ENCODE measurements at regions not wholly inside any gene's neighbourhood (a gene's known extent, or its start where the extent isn't known, plus 50 kb on each side); places are given as distances from the start of the nearest gene placed in this dataset.
A peak's percentile ranks its signal among the peaks of the same experiment; 100 is the strongest.

GRCh38 chr17:71461498-71462169, 659.2 kb upstream of the SOX9 start:
- H3K27me3 ChIP-seq (ENCODE audit: control insufficient read depth in 3 of 3, insufficient read depth in 3 of 3, low read length in 3 of 3) = no peaks in the 10 kb centered on the region
- H3K4me1 ChIP-seq (ENCODE audit: control insufficient read depth in 3 of 3, insufficient read depth in 2 of 3, low read depth in 1 of 3, low read length in 2 of 3) = no peaks in the 10 kb centered on the region
- no peak for FAIRE-seq
- 78 to 88% (median 82%) methylated on average over 5 of the region's 5 CpGs for WGBS, 3 donors
- no peak overlapping the region for H3K4me3 ChIP-seq (ENCODE audit: low read depth in 1 of 3, low read length in 3 of 3)
- H3K27ac ChIP-seq (ENCODE audit: low read depth in 1 of 3, low read length in 2 of 3) = no peak overlapping the region
- H3K36me3 ChIP-seq (ENCODE audit: control insufficient read depth in 3 of 3, insufficient read depth in 2 of 3, low read depth in 1 of 3, low read length in 3 of 3) = no peaks in the 10 kb centered on the region
- no peak for DNase-seq
- no peaks in the 10 kb centered on the region for H3K9me3 ChIP-seq (ENCODE audit: control insufficient read depth in 2 of 2, insufficient read depth in 1 of 2, low read depth in 1 of 2, low read length in 1 of 2)

DNA sequence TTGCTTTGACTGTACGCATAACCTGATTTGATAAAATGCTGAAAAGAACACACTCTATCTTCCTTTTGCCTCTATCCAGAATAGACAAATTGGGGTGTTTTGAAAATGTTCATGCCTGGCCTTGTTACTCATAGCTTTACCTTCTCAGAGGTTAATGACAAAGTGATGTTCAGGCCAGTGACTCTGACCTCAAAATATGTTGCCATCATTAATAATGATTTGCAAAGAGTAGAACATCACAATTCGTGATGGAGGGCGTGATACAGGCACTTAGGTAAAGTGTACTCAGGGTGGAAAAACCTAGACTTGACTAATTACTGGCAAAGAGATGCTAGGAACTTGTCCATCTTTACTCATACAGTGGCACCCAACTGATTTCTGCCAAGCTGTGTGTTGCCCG, 656.6 kb upstream of the SOX9 start:
- FAIRE-seq (no peak), DNase-seq (no peak)
- H3K4me1 ChIP-seq (ENCODE audit: control insufficient read depth in 3 of 3, insufficient read depth in 2 of 3, low read depth in 1 of 3, low read length in 2 of 3) = no peaks in the 10 kb centered on the region
- no peaks in the 10 kb centered on the region for H3K27me3 ChIP-seq (ENCODE audit: control insufficient read depth in 3 of 3, insufficient read depth in 3 of 3, low read length in 3 of 3)
- H3K27ac ChIP-seq (ENCODE audit: low read depth in 1 of 3, low read length in 2 of 3) = no peak overlapping the region
- no peaks in the 10 kb centered on the region for H3K9me3 ChIP-seq (ENCODE audit: control insufficient read depth in 2 of 2, insufficient read depth in 1 of 2, low read depth in 1 of 2, low read length in 1 of 2)
- WGBS, 3 donors = 84 to 91% (median 85%) methylated on average over 4 of the region's 4 CpGs
- H3K4me3 ChIP-seq (ENCODE audit: low read depth in 1 of 3, low read length in 3 of 3) = no peak overlapping the region
- no peaks in the 10 kb centered on the region for H3K36me3 ChIP-seq (ENCODE audit: control insufficient read depth in 3 of 3, insufficient read depth in 2 of 3, low read depth in 1 of 3, low read length in 3 of 3)

DNA sequence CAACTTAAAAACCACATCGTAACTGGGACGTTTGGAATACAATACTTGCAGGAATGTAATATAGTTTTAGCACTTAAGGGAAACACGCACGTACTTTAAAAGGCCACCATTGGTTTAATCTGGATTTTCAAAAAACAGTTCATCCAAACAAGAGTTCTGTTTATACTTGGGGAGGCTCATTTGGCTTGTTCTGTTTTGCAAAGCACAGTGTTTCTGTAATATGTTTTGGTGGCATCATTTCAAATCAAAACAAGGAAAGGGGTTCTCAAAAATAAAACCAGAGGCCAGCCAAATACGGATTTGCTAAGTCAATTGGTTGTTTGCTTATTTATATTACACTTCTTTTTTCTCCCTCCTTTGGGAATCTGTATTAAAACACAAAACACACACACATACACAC, 656.1 kb upstream of the SOX9 start:
- DNase-seq = no peak
- Histone ChIP-seq H3K27me3 (ENCODE audit: control insufficient read depth in 3 of 3, insufficient read depth in 3 of 3, low read length in 3 of 3) (no peaks in the 10 kb centered on the region), H3K36me3 (ENCODE audit: control insufficient read depth in 3 of 3, insufficient read depth in 2 of 3, low read depth in 1 of 3, low read length in 3 of 3) (no peaks in the 10 kb centered on the region), H3K4me1 (ENCODE audit: control insufficient read depth in 3 of 3, insufficient read depth in 2 of 3, low read depth in 1 of 3, low read length in 2 of 3) (no peaks in the 10 kb centered on the region), H3K4me3 (ENCODE audit: low read depth in 1 of 3, low read length in 3 of 3) (no peak overlapping the region), H3K9me3 (ENCODE audit: control insufficient read depth in 2 of 2, insufficient read depth in 1 of 2, low read depth in 1 of 2, low read length in 1 of 2) (no peaks in the 10 kb centered on the region), H3K27ac (ENCODE audit: low read depth in 1 of 3, low read length in 2 of 3) (no peak overlapping the region)
- 74 to 87% (median 81%) methylated on average over 5 of the region's 5 CpGs for WGBS, 3 donors
- FAIRE-seq = no peak

GRCh38 chr17:71467719-71468118, 653.1 kb upstream of the SOX9 start:
- WGBS, 3 donors = 57 to 83% (median 71%) methylated on average over 2 of the region's 2 CpGs

DNA sequence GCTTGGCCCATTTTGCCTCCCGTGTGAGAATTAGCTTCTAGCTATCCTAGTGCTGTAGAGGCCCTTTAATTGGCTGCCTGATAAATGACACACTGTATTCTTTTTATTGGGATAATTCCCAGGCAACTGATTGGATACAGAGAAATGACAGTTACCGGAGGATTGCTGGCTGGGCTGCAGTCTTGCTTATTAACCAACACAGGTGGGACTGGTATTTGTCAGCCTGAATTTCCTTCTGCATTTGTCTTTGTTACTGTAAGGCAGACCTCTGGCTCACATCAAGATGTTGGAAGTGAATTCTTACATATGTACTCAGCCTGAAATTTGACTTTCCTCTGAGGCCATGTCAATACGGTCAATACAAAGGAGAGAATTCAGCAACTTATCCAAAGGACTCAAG, 650.8 kb upstream of the SOX9 start:
- H3K4me1 ChIP-seq (ENCODE audit: control insufficient read depth in 3 of 3, insufficient read depth in 2 of 3, low read depth in 1 of 3, low read length in 2 of 3) = no peaks in the 10 kb centered on the region
- H3K9me3 ChIP-seq (ENCODE audit: control insufficient read depth in 2 of 2, insufficient read depth in 1 of 2, low read depth in 1 of 2, low read length in 1 of 2) = no peaks in the 10 kb centered on the region
- FAIRE-seq (no peak), DNase-seq (no peak)
- H3K36me3 ChIP-seq (ENCODE audit: control insufficient read depth in 3 of 3, insufficient read depth in 2 of 3, low read depth in 1 of 3, low read length in 3 of 3) = no peaks in the 10 kb centered on the region
- H3K27me3 ChIP-seq (ENCODE audit: control insufficient read depth in 3 of 3, insufficient read depth in 3 of 3, low read length in 3 of 3) = no peaks in the 10 kb centered on the region
- H3K4me3 ChIP-seq (ENCODE audit: low read depth in 1 of 3, low read length in 3 of 3) = no peak overlapping the region
- H3K27ac ChIP-seq (ENCODE audit: low read depth in 1 of 3, low read length in 2 of 3) = no peak overlapping the region
- 88 to 90% (median 88%) methylated on average over 3 of the region's 3 CpGs for WGBS, 3 donors

More at GRCh38 chr17:71467719-71468118, 653.1 kb upstream of the SOX9 start:
- Histone ChIP-seq H3K4me1 (ENCODE audit: control insufficient read depth in 3 of 3, insufficient read depth in 2 of 3, low read depth in 1 of 3, low read length in 2 of 3) (no peaks in the 10 kb centered on the region), H3K9me3 (ENCODE audit: control insufficient read depth in 2 of 2, insufficient read depth in 1 of 2, low read depth in 1 of 2, low read length in 1 of 2) (no peaks in the 10 kb centered on the region), H3K36me3 (ENCODE audit: control insufficient read depth in 3 of 3, insufficient read depth in 2 of 3, low read depth in 1 of 3, low read length in 3 of 3) (no peaks in the 10 kb centered on the region), H3K4me3 (ENCODE audit: low read depth in 1 of 3, low read length in 3 of 3) (no peak overlapping the region), H3K27ac (ENCODE audit: low read depth in 1 of 3, low read length in 2 of 3) (no peak overlapping the region), H3K27me3 (ENCODE audit: control insufficient read depth in 3 of 3, insufficient read depth in 3 of 3, low read length in 3 of 3) (no peaks in the 10 kb centered on the region)
- no peak for DNase-seq
- no peak for FAIRE-seq

GRCh38 chr17:71472809-71473789, 647.7 kb upstream of the SOX9 start:
- no peak overlapping the region for H3K27ac ChIP-seq (ENCODE audit: low read depth in 1 of 3, low read length in 2 of 3)
- no peaks in the 10 kb centered on the region for H3K36me3 ChIP-seq (ENCODE audit: control insufficient read depth in 3 of 3, insufficient read depth in 2 of 3, low read depth in 1 of 3, low read length in 3 of 3)
- no peaks in the 10 kb centered on the region for H3K9me3 ChIP-seq (ENCODE audit: control insufficient read depth in 2 of 2, insufficient read depth in 1 of 2, low read depth in 1 of 2, low read length in 1 of 2)
- H3K4me3 ChIP-seq (ENCODE audit: low read depth in 1 of 3, low read length in 3 of 3) = no peak overlapping the region
- 13 to 25% (median 21%) methylated on average over 7 of the region's 7 CpGs for WGBS, 3 donors
- no peaks in the 10 kb centered on the region for H3K4me1 ChIP-seq (ENCODE audit: control insufficient read depth in 3 of 3, insufficient read depth in 2 of 3, low read depth in 1 of 3, low read length in 2 of 3)
- no peak for FAIRE-seq
- H3K27me3 ChIP-seq (ENCODE audit: control insufficient read depth in 3 of 3, insufficient read depth in 3 of 3, low read length in 3 of 3) = no peaks in the 10 kb centered on the region
- DNase-seq = peak; percentile 64 to 65

GRCh38 chr17:71477356-71477755, 643.5 kb upstream of the SOX9 start:
- FAIRE-seq (no peak), DNase-seq (no peak)
- 75 to 92% (median 76%) methylated on average over 2 of the region's 2 CpGs for WGBS, 3 donors
- Histone ChIP-seq H3K27me3 (ENCODE audit: control insufficient read depth in 3 of 3, insufficient read depth in 3 of 3, low read length in 3 of 3) (no peaks in the 10 kb centered on the region), H3K4me1 (ENCODE audit: control insufficient read depth in 3 of 3, insufficient read depth in 2 of 3, low read depth in 1 of 3, low read length in 2 of 3) (no peaks in the 10 kb centered on the region), H3K4me3 (ENCODE audit: low read depth in 1 of 3, low read length in 3 of 3) (no peak overlapping the region), H3K9me3 (ENCODE audit: control insufficient read depth in 2 of 2, insufficient read depth in 1 of 2, low read depth in 1 of 2, low read length in 1 of 2) (no peaks in the 10 kb centered on the region), H3K27ac (ENCODE audit: low read depth in 1 of 3, low read length in 2 of 3) (no peak overlapping the region), H3K36me3 (ENCODE audit: control insufficient read depth in 3 of 3, insufficient read depth in 2 of 3, low read depth in 1 of 3, low read length in 3 of 3) (no peaks in the 10 kb centered on the region)

- H3K4me1 ChIP-seq (ENCODE audit: control insufficient read depth in 3 of 3, insufficient read depth in 2 of 3, low read depth in 1 of 3, low read length in 2 of 3) = no peaks in the 10 kb centered on the region
- H3K27ac ChIP-seq (ENCODE audit: low read depth in 1 of 3, low read length in 2 of 3) = no peak overlapping the region
- H3K9me3 ChIP-seq (ENCODE audit: control insufficient read depth in 2 of 2, insufficient read depth in 1 of 2, low read depth in 1 of 2, low read length in 1 of 2) = no peaks in the 10 kb centered on the region
- FAIRE-seq = no peak
- H3K4me3 ChIP-seq (ENCODE audit: low read depth in 1 of 3, low read length in 3 of 3) = no peak overlapping the region
- no peaks in the 10 kb centered on the region for H3K27me3 ChIP-seq (ENCODE audit: control insufficient read depth in 3 of 3, insufficient read depth in 3 of 3, low read length in 3 of 3)
- peak in 1 of 2 donors; percentile 65 for DNase-seq
- WGBS, 3 donors = 47 to 52% (median 51%) methylated on average over 3 of the region's 3 CpGs
- no peaks in the 10 kb centered on the region for H3K36me3 ChIP-seq (ENCODE audit: control insufficient read depth in 3 of 3, insufficient read depth in 2 of 3, low read depth in 1 of 3, low read length in 3 of 3)
Measured at GRCh38 chr17:71480099-71480498, 640.7 kb upstream of the SOX9 start.
